Memory B cell (primary cell): ENCODE measurements at regions not wholly inside any gene's neighbourhood (a gene's known extent, or its start where the extent isn't known, plus 50 kb on each side); places are given as distances from the start of the nearest gene placed in this dataset.

Experiments
- ATAC-seq: fragments of 150-1000 bp; cut with Tn5 transposase; 2 replicates; pipeline ENCODE4 v1.10.0; 2021; ENCODE audit warnings: low read depth, mild to moderate bottlenecking, moderate library complexity
- DNase-seq, 2 donors: peaks; one replicate each; pipeline ENCODE4 v3.0.0; 2022; ENCODE audit warnings: low spot score in 2 of 2
- H3K27ac Mint-ChIP-seq: one replicate; pipeline ENCODE4 v1.8.0; 2022; ENCODE audit warnings: mild to moderate bottlenecking, moderate library complexity, mixed read lengths
- H3K27me3 Mint-ChIP-seq: one replicate; pipeline ENCODE4 v1.8.0; 2022; ENCODE audit warnings: mixed read lengths
- H3K36me3 Mint-ChIP-seq: one replicate; pipeline ENCODE4 v1.8.0; 2022; ENCODE audit warnings: mild to moderate bottlenecking, mixed read lengths
- H3K4me1 Mint-ChIP-seq: one replicate; pipeline ENCODE4 v1.8.0; 2022; ENCODE audit warnings: mixed read lengths
- H3K4me3 Mint-ChIP-seq: one replicate; pipeline ENCODE4 v1.8.0; 2022; ENCODE audit warnings: mild to moderate bottlenecking, moderate library complexity, mixed read lengths
- H3K9me3 Mint-ChIP-seq: one replicate; pipeline ENCODE4 v1.8.0; 2022; ENCODE audit warnings: mixed read lengths

- no peak for ATAC-seq
- no peaks in the 10 kb centered on the region for H3K36me3 Mint-ChIP-seq
- H3K4me1 Mint-ChIP-seq, result no peaks in the 10 kb centered on the region
- H3K27me3 Mint-ChIP-seq, result no peaks in the 10 kb centered on the region
- H3K9me3 Mint-ChIP-seq, result peaks cover 7% of the 10 kb centered on the region
- H3K4me3 Mint-ChIP-seq, result no peak overlapping the region
- no peak for DNase-seq
- no peak overlapping the region for H3K27ac Mint-ChIP-seq
Measured at GRCh38 chr12:61974461-61974860, 285.7 kb upstream of the USP15 start.

- Mint-ChIP-seq H3K36me3 (no peaks in the 10 kb centered on the region), H3K9me3 (peaks cover 3% of the 10 kb centered on the region), H3K27ac (no peak overlapping the region), H3K4me3 (no peak overlapping the region), H3K4me1 (no peaks in the 10 kb centered on the region), H3K27me3 (no peaks in the 10 kb centered on the region)
- DNase-seq, result no peak
- no peak for ATAC-seq
Measured at GRCh38 chr12:61985830-61986229, 274.4 kb upstream of the USP15 start.

GRCh38 chr12:61987173-61987572, 273.0 kb upstream of the USP15 start:
- no peak for DNase-seq
- Mint-ChIP-seq H3K4me1 (no peaks in the 10 kb centered on the region), H3K4me3 (no peak overlapping the region), H3K36me3 (no peaks in the 10 kb centered on the region), H3K27ac (no peak overlapping the region), H3K27me3 (no peaks in the 10 kb centered on the region), H3K9me3 (peaks cover 3% of the 10 kb centered on the region)
- no peak for ATAC-seq

GRCh38 chr12:61991661-61992060, 268.5 kb upstream of the USP15 start:
- no peak for DNase-seq
- no peaks in the 10 kb centered on the region for H3K4me1 Mint-ChIP-seq
- H3K36me3 Mint-ChIP-seq, result no peaks in the 10 kb centered on the region
- no peaks in the 10 kb centered on the region for H3K9me3 Mint-ChIP-seq
- H3K27me3 Mint-ChIP-seq, result no peaks in the 10 kb centered on the region
- H3K4me3 Mint-ChIP-seq, result no peak overlapping the region
- no peak overlapping the region for H3K27ac Mint-ChIP-seq
- no peak for ATAC-seq

- Mint-ChIP-seq H3K9me3 (no peaks in the 10 kb centered on the region), H3K36me3 (no peaks in the 10 kb centered on the region), H3K27ac (no peak overlapping the region), H3K4me3 (no peak overlapping the region), H3K4me1 (no peaks in the 10 kb centered on the region), H3K27me3 (no peaks in the 10 kb centered on the region)
- DNase-seq, result no peak
- ATAC-seq, result no peak
Measured at GRCh38 chr12:61993734-61994345, 266.4 kb upstream of the USP15 start.

GRCh38 chr12:61996717-61997116, 263.5 kb upstream of the USP15 start:
- Mint-ChIP-seq H3K4me1 (no peaks in the 10 kb centered on the region), H3K27ac (no peak overlapping the region), H3K9me3 (no peaks in the 10 kb centered on the region), H3K27me3 (no peaks in the 10 kb centered on the region), H3K4me3 (no peak overlapping the region), H3K36me3 (no peaks in the 10 kb centered on the region)
- ATAC-seq (no peak), DNase-seq (no peak)

- ATAC-seq (no peak), DNase-seq (no peak)
- H3K36me3 Mint-ChIP-seq, result no peaks in the 10 kb centered on the region
- no peaks in the 10 kb centered on the region for H3K4me1 Mint-ChIP-seq
- no peak overlapping the region for H3K4me3 Mint-ChIP-seq
- H3K9me3 Mint-ChIP-seq, result no peaks in the 10 kb centered on the region
- no peaks in the 10 kb centered on the region for H3K27me3 Mint-ChIP-seq
- no peak overlapping the region for H3K27ac Mint-ChIP-seq
Measured at GRCh38 chr12:61998791-61999190, 261.4 kb upstream of the USP15 start.

- H3K9me3 Mint-ChIP-seq, result no peaks in the 10 kb centered on the region
- no peak overlapping the region for H3K4me3 Mint-ChIP-seq
- H3K36me3 Mint-ChIP-seq, result no peaks in the 10 kb centered on the region
- ATAC-seq (no peak), DNase-seq (no peak)
- no peaks in the 10 kb centered on the region for H3K27me3 Mint-ChIP-seq
- no peak overlapping the region for H3K27ac Mint-ChIP-seq
- H3K4me1 Mint-ChIP-seq, result no peaks in the 10 kb centered on the region
Measured at GRCh38 chr12:61999311-61999710, 260.9 kb upstream of the USP15 start.

GRCh38 chr12:62001424-62001823, 258.8 kb upstream of the USP15 start:
- Mint-ChIP-seq H3K9me3 (no peaks in the 10 kb centered on the region), H3K27ac (no peak overlapping the region), H3K4me1 (no peaks in the 10 kb centered on the region), H3K36me3 (no peaks in the 10 kb centered on the region), H3K27me3 (no peaks in the 10 kb centered on the region), H3K4me3 (no peak overlapping the region)
- ATAC-seq (no peak), DNase-seq (no peak)

- H3K27ac Mint-ChIP-seq, result no peak overlapping the region
- ATAC-seq, result no peak
- no peak for DNase-seq
- peaks cover 2% of the 10 kb centered on the region for H3K27me3 Mint-ChIP-seq
- H3K4me1 Mint-ChIP-seq, result no peaks in the 10 kb centered on the region
- H3K36me3 Mint-ChIP-seq, result no peaks in the 10 kb centered on the region
- H3K9me3 Mint-ChIP-seq, result no peaks in the 10 kb centered on the region
- H3K4me3 Mint-ChIP-seq, result no peak overlapping the region
Measured at GRCh38 chr12:62003226-62003625, 257.0 kb upstream of the USP15 start.

- Mint-ChIP-seq H3K4me3 (no peak overlapping the region), H3K27ac (no peak overlapping the region), H3K27me3 (peaks cover 2% of the 10 kb centered on the region), H3K36me3 (no peaks in the 10 kb centered on the region), H3K9me3 (no peaks in the 10 kb centered on the region), H3K4me1 (no peaks in the 10 kb centered on the region)
- DNase-seq (no peak), ATAC-seq (no peak)
Measured at GRCh38 chr12:62003701-62004100, 256.5 kb upstream of the USP15 start.

- Mint-ChIP-seq H3K36me3 (no peaks in the 10 kb centered on the region), H3K27me3 (peaks cover 2% of the 10 kb centered on the region), H3K9me3 (no peaks in the 10 kb centered on the region), H3K27ac (no peak overlapping the region), H3K4me3 (no peak overlapping the region), H3K4me1 (no peaks in the 10 kb centered on the region)
- DNase-seq (no peak), ATAC-seq (no peak)
Measured at GRCh38 chr12:62005615-62006014, 254.6 kb upstream of the USP15 start.

- no peak for ATAC-seq
- no peak for DNase-seq
- Mint-ChIP-seq H3K27me3 (peaks cover 2% of the 10 kb centered on the region), H3K9me3 (no peaks in the 10 kb centered on the region), H3K27ac (no peak overlapping the region), H3K36me3 (no peaks in the 10 kb centered on the region), H3K4me1 (no peaks in the 10 kb centered on the region), H3K4me3 (no peak overlapping the region)
Measured at GRCh38 chr12:62006076-62006732, 254.0 kb upstream of the USP15 start.

GRCh38 chr12:62008703-62009102, 251.5 kb upstream of the USP15 start:
- Mint-ChIP-seq H3K27ac (no peak overlapping the region), H3K9me3 (no peaks in the 10 kb centered on the region), H3K36me3 (no peaks in the 10 kb centered on the region), H3K4me1 (no peaks in the 10 kb centered on the region), H3K27me3 (peaks cover 2% of the 10 kb centered on the region), H3K4me3 (no peak overlapping the region)
- DNase-seq (no peak), ATAC-seq (no peak)

GRCh38 chr12:62009445-62009844, 250.8 kb upstream of the USP15 start:
- no peaks in the 10 kb centered on the region for H3K9me3 Mint-ChIP-seq
- no peaks in the 10 kb centered on the region for H3K4me1 Mint-ChIP-seq
- no peak overlapping the region for H3K27ac Mint-ChIP-seq
- peaks cover 2% of the 10 kb centered on the region for H3K27me3 Mint-ChIP-seq
- no peaks in the 10 kb centered on the region for H3K36me3 Mint-ChIP-seq
- DNase-seq (no peak), ATAC-seq (no peak)
- no peak overlapping the region for H3K4me3 Mint-ChIP-seq
